Mucosa of descending colon (tissue), 3 donors: ENCODE measurements at regions not wholly inside any gene's neighbourhood (a gene's known extent, or its start where the extent isn't known, plus 50 kb on each side); places are given as distances from the start of the nearest gene placed in this dataset.

ENCODE experiments used
- ATAC-seq: fragments of 200-7000 bp; cut with Tn5 transposase; one replicate; pipeline ENCODE4 v1.9.1; 2020; ENCODE audit warnings: mild to moderate bottlenecking, moderate library complexity
- DNase-seq, 3 donors: peaks; one replicate each; pipeline ENCODE4 v3.0.0-alpha.2; 2020
- H3K36me3 ChIP-seq: fragments of 200-600 bp; one replicate; pipeline ENCODE4 v1.8.0; 2021; ENCODE audit warnings: low read depth, mild to moderate bottlenecking
- H3K4me1 ChIP-seq: fragments of 200-600 bp; one replicate; pipeline ENCODE4 v1.8.0; 2021; ENCODE audit warnings: low read depth, mild to moderate bottlenecking
- H3K4me3 ChIP-seq: fragments of 200-600 bp; one replicate; pipeline ENCODE4 v1.8.0; 2021; ENCODE audit warnings: mild to moderate bottlenecking
- H3K9me3 ChIP-seq: fragments of 200-600 bp; one replicate; pipeline ENCODE4 v1.8.0; 2021; ENCODE audit warnings: mild to moderate bottlenecking
- CTCF ChIP-seq: fragments of 200-600 bp; IDR thresholded peaks from one replicate; pipeline ENCODE4 v1.8.0; 2022; ENCODE audit warnings: antibody characterized with exemption, mild to moderate bottlenecking
- intact Hi-C, 2 donors: fragments of 100-400 bp; cut with DNase I in 1 of 2; cut with micrococcal nuclease in 1 of 2; formaldehyde crosslinking; loops; one replicate each; pipeline versions ENCODE4 v1.11.0 to v1.11.1; 2022; cut with DNase I, micrococcal nuclease
- donor health status: DM: no; HTN: no; CAD: no; lungs with moderate emphysema.
- donor health status: DM: no; HTN: no; CAD: no.
- donor health status: DM: no; HTN: yes; CAD: no.

- no peaks in the 10 kb centered on the region for H3K9me3 ChIP-seq
- intact Hi-C loops = no loop called here
- DNase-seq (no peak), ATAC-seq (no peak)
- no peaks in the 10 kb centered on the region for H3K36me3 ChIP-seq
- no peak overlapping the region for H3K4me3 ChIP-seq
- no peak for TF ChIP-seq CTCF
- H3K4me1 ChIP-seq = no peaks in the 10 kb centered on the region
These were observed 348.7 kb upstream of the TBL1XR1 start for GRCh38 chr3:177545964-177546363.

GRCh38 chr3:177547711-177548350 is 350.5 kb upstream of the TBL1XR1 start:
- no peaks in the 10 kb centered on the region for H3K4me1 ChIP-seq
- H3K36me3 ChIP-seq = no peaks in the 10 kb centered on the region
- DNase-seq (no peak), ATAC-seq (no peak)
- intact Hi-C loops = no loop called here
- H3K4me3 ChIP-seq = no peak overlapping the region
- no peaks in the 10 kb centered on the region for H3K9me3 ChIP-seq
- TF ChIP-seq CTCF = no peak

GRCh38 chr3:177550667-177551066 is 353.4 kb upstream of the TBL1XR1 start:
- intact Hi-C loops = no loop called here
- Histone ChIP-seq H3K4me3 (no peak overlapping the region), H3K36me3 (no peaks in the 10 kb centered on the region)

GRCh38 chr3:177551431-177551836 is 354.2 kb upstream of the TBL1XR1 start:
- intact Hi-C loops = no loop called here
- ATAC-seq = peak; percentile 73
- Histone ChIP-seq H3K36me3 (no peaks in the 10 kb centered on the region), H3K4me3 (no peak overlapping the region), H3K9me3 (no peaks in the 10 kb centered on the region), H3K4me1 (no peaks in the 10 kb centered on the region)
- no peak for DNase-seq
- no peak for TF ChIP-seq CTCF

More at GRCh38 chr3:177550667-177551066, 353.4 kb upstream of the TBL1XR1 start:
- DNase-seq (no peak), ATAC-seq (no peak)
- TF ChIP-seq CTCF = no peak
- H3K4me1 ChIP-seq = no peaks in the 10 kb centered on the region
- no peaks in the 10 kb centered on the region for H3K9me3 ChIP-seq

GRCh38 chr3:177552051-177552450 is 354.8 kb upstream of the TBL1XR1 start:
- intact Hi-C loops = no loop called here
- Histone ChIP-seq H3K4me1 (no peaks in the 10 kb centered on the region), H3K9me3 (no peaks in the 10 kb centered on the region), H3K36me3 (no peaks in the 10 kb centered on the region), H3K4me3 (no peak overlapping the region)
- ATAC-seq (no peak), DNase-seq (no peak)
- TF ChIP-seq CTCF = no peak

- intact Hi-C loops = no loop called here
- H3K36me3 ChIP-seq = no peaks in the 10 kb centered on the region
- H3K4me3 ChIP-seq = no peak overlapping the region
- TF ChIP-seq CTCF = no peak
- H3K9me3 ChIP-seq = no peaks in the 10 kb centered on the region
- DNase-seq = no peak
- no peaks in the 10 kb centered on the region for H3K4me1 ChIP-seq
- ATAC-seq = no peak
These were observed 355.7 kb upstream of the TBL1XR1 start for GRCh38 chr3:177553012-177553411.
